Breast epithelium (tissue), 3 donors: ENCODE measurements at regions not wholly inside any gene's neighbourhood (a gene's known extent, or its start where the extent isn't known, plus 50 kb on each side); places are given as distances from the start of the nearest gene placed in this dataset.

ENCODE experiments used
- POLR2A ChIP-seq: fragments of 450-650 bp; IDR thresholded peaks from one replicate; pipeline ENCODE4 v1.6.1; 2016; ENCODE audit warnings: antibody characterized with exemption, mild to moderate bottlenecking, moderate library complexity
- POLR2AphosphoS5 ChIP-seq, 3 donors: sonication (generic); formaldehyde crosslinking; IDR thresholded peaks; one replicate each; pipeline ENCODE4 v1.6.1; 2017; ENCODE audit warnings: antibody characterized with exemption in 3 of 3
- TF ChIP-seq, protein P1 (sequence below), 3 donors: fragments of 450-650 bp; IDR thresholded peaks; one replicate each; pipeline ENCODE4 v1.5.1; 2016 to 2017; ENCODE audit warnings: antibody characterized with exemption in 3 of 3, mild to moderate bottlenecking in 3 of 3, moderate library complexity in 3 of 3

DNA sequence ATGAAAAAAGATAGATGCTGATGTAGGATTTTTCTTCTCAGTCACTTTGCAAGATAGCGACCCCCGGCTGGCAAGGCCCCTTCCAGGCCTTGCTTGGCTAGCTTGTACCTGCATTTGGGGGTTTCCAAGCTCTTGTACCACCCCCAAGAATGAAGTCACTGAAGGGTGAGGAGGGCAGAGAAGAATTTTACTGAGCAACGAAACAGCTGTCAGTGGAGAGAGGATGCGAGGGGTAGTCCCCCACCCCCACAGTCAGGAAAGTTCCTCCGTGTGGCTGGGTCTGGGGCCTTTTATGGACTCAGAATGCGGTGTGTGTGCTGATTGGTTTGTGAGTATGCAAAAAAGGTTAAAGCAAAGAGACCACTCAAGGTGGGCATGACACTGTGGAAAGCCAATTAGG lies 382.0 kb downstream of the GPD2 start:
- no peak for TF ChIP-seq POLR2A
- TF ChIP-seq, protein P1, sequence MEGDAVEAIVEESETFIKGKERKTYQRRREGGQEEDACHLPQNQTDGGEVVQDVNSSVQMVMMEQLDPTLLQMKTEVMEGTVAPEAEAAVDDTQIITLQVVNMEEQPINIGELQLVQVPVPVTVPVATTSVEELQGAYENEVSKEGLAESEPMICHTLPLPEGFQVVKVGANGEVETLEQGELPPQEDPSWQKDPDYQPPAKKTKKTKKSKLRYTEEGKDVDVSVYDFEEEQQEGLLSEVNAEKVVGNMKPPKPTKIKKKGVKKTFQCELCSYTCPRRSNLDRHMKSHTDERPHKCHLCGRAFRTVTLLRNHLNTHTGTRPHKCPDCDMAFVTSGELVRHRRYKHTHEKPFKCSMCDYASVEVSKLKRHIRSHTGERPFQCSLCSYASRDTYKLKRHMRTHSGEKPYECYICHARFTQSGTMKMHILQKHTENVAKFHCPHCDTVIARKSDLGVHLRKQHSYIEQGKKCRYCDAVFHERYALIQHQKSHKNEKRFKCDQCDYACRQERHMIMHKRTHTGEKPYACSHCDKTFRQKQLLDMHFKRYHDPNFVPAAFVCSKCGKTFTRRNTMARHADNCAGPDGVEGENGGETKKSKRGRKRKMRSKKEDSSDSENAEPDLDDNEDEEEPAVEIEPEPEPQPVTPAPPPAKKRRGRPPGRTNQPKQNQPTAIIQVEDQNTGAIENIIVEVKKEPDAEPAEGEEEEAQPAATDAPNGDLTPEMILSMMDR (IDR thresholded peaks at IDR 0.05): no peak
- TF ChIP-seq POLR2AphosphoS5 (IDR thresholded peaks at IDR 0.05): no peak
